Liver (tissue), 8 donors: ENCODE measurements at regions not wholly inside any gene's neighbourhood (a gene's known extent, or its start where the extent isn't known, plus 50 kb on each side); places are given as distances from the start of the nearest gene placed in this dataset.

Experiments
- DNase-seq: peaks from one replicate; pipeline ENCODE4 v3.0.0-alpha.2; 2017; ENCODE audit warnings: low spot score
- H3K27ac ChIP-seq, 2 donors: one replicate each; pipeline ENCODE4 v1.7.0; 2013; ENCODE audit warnings: inconsistent platforms in 2 of 2, low read length in 2 of 2, control low read depth in 1 of 2, low read depth in 1 of 2, mild to moderate bottlenecking in 1 of 2
- H3K27me3 ChIP-seq, 4 donors: one replicate each; pipeline versions ENCODE4 v1.6.1 to v1.7.0; 2013; ENCODE audit warnings: low read length in 3 of 4, inconsistent platforms in 1 of 4, mild to moderate bottlenecking in 1 of 4, moderate library complexity in 1 of 4; ENCODE audit not compliant: control insufficient read depth in 4 of 4, insufficient read depth in 4 of 4
- H3K36me3 ChIP-seq, 4 donors: one replicate each; pipeline versions ENCODE4 v1.6.1 to v1.7.0; 2013; ENCODE audit warnings: low read length in 3 of 4, mild to moderate bottlenecking in 3 of 4, low read depth in 1 of 4, moderate library complexity in 1 of 4; ENCODE audit not compliant: control insufficient read depth in 4 of 4, insufficient read depth in 3 of 4
- H3K4me1 ChIP-seq, 4 donors: one replicate each; pipeline versions ENCODE4 v1.6.1 to v1.7.0; 2013; ENCODE audit warnings: low read length in 3 of 4, mild to moderate bottlenecking in 3 of 4, moderate library complexity in 1 of 4; ENCODE audit not compliant: control insufficient read depth in 4 of 4, insufficient read depth in 4 of 4
- H3K4me3 ChIP-seq, 3 donors: one replicate each; pipeline versions ENCODE4 v1.6.1 to v1.7.0; 2013; ENCODE audit warnings: low read length in 3 of 3, control low read depth in 1 of 3, low read depth in 1 of 3, mild to moderate bottlenecking in 1 of 3
- H3K9ac ChIP-seq, 2 donors: one replicate each; pipeline ENCODE4 v1.7.0; 2013; ENCODE audit warnings: low read length in 2 of 2, mild to moderate bottlenecking in 2 of 2, moderate library complexity in 2 of 2, control low read depth in 1 of 2, low read depth in 1 of 2
- H3K9me3 ChIP-seq, 4 donors: one replicate each; pipeline versions ENCODE4 v1.6.1 to v1.7.0; 2013; ENCODE audit warnings: low read length in 3 of 4; ENCODE audit not compliant: control insufficient read depth in 4 of 4
- EGR1 ChIP-seq, 2 donors: IDR thresholded peaks; 2 replicates each; pipeline ENCODE4 v1.6.1; 2016 to 2018; ENCODE audit warnings: antibody characterized with exemption in 2 of 2, low read depth in 2 of 2
- FOXA1 ChIP-seq: IDR thresholded peaks from 2 replicates; pipeline ENCODE4 v1.6.1; 2016; ENCODE audit warnings: antibody characterized with exemption
- FOXA2 ChIP-seq: IDR thresholded peaks from 2 replicates; pipeline ENCODE4 v1.6.1; 2016; ENCODE audit warnings: antibody characterized with exemption
- HNF4A ChIP-seq, 2 donors: conservative IDR thresholded peaks; 2 replicates each; pipeline ENCODE4 v1.6.1; 2016; ENCODE audit warnings: antibody characterized with exemption in 2 of 2, mild to moderate bottlenecking in 2 of 2
- HNF4G ChIP-seq: IDR thresholded peaks from 2 replicates; pipeline ENCODE4 v1.6.1; 2016; ENCODE audit warnings: antibody characterized with exemption
- JUND ChIP-seq, 2 donors: IDR thresholded peaks; 2 replicates each; pipeline ENCODE4 v1.6.1; 2016; ENCODE audit warnings: antibody characterized with exemption in 2 of 2
- NR2F2 ChIP-seq: IDR thresholded peaks from 2 replicates; pipeline ENCODE4 v1.6.1; 2016; ENCODE audit warnings: antibody characterized with exemption
- RAD21 ChIP-seq, 2 donors: IDR thresholded peaks; 2 replicates each; pipeline ENCODE4 v1.6.1; 2016; ENCODE audit warnings: antibody characterized with exemption in 2 of 2, mild to moderate bottlenecking in 2 of 2
- SP1 ChIP-seq: IDR thresholded peaks from 2 replicates; pipeline ENCODE4 v1.6.1; 2018; ENCODE audit warnings: antibody characterized with exemption, mild to moderate bottlenecking
- TAF1 ChIP-seq: conservative IDR thresholded peaks from 2 replicates; pipeline ENCODE4 v1.6.1; 2016; ENCODE audit warnings: antibody characterized with exemption, mild to moderate bottlenecking
- WGBS: extraction: QIAGEN DNeasy Blood & Tissue Kit; methylation state at CpG from one replicate; pipeline ENCODE4 v1.1.7; 2013; 5-methylcytosine and 5-hydroxymethylcytosine counted together
- TF ChIP-seq, protein P1 (sequence below): IDR thresholded peaks from 2 replicates; pipeline ENCODE4 v1.6.1; 2016; ENCODE audit warnings: antibody characterized with exemption, mild to moderate bottlenecking
- TF ChIP-seq, protein P2 (sequence below): fragments of 150-350 bp; IDR thresholded peaks from 2 replicates; pipeline ENCODE4 v1.5.1; 2017; ENCODE audit warnings: improper control_type of control experiment, low read depth, low read length; ENCODE audit not compliant: missing input control
- TF ChIP-seq, protein P3 (sequence below): IDR thresholded peaks from 2 replicates; pipeline ENCODE4 v1.6.1; 2016; ENCODE audit warnings: antibody characterized with exemption
- TF ChIP-seq, protein P4 (sequence below): IDR thresholded peaks from 2 replicates; pipeline ENCODE4 v1.6.1; 2016; ENCODE audit warnings: antibody characterized with exemption
- donor health status: healthy.
- donor health status: healthy.
- donor health status: healthy.
- donor health status: healthy.
- donor health status: healthy.

DNA sequence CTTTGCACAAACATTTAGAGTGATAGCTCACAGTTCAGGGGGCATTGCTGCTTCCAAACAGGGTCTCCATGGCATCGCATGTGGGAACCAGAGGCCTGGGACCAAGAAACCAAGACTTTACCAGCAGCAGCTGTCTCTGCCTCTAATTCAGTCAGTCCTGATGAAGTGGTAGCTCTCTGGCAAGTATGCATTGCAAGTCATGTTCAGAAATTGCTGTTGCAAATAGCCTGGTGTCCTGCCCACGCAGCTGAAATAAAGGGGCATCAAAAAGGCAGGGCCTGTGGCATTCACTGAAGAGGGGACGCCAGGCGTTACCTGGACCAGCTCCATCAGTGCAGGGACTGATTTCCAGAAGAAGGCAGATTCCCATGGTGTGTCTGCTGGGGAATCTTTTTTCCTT, 121.3 kb downstream of the CD47 start (continued):
- TF ChIP-seq HNF4A (conservative IDR thresholded peaks at IDR 0.05) (no peak), EGR1 (IDR thresholded peaks at IDR 0.05; ENCODE audit: low read depth in 2 of 2) (no peak), RAD21 (IDR thresholded peaks at IDR 0.05) (no peak), FOXA1 (no peak), SP1 (no peak)
- TF ChIP-seq, protein P1, sequence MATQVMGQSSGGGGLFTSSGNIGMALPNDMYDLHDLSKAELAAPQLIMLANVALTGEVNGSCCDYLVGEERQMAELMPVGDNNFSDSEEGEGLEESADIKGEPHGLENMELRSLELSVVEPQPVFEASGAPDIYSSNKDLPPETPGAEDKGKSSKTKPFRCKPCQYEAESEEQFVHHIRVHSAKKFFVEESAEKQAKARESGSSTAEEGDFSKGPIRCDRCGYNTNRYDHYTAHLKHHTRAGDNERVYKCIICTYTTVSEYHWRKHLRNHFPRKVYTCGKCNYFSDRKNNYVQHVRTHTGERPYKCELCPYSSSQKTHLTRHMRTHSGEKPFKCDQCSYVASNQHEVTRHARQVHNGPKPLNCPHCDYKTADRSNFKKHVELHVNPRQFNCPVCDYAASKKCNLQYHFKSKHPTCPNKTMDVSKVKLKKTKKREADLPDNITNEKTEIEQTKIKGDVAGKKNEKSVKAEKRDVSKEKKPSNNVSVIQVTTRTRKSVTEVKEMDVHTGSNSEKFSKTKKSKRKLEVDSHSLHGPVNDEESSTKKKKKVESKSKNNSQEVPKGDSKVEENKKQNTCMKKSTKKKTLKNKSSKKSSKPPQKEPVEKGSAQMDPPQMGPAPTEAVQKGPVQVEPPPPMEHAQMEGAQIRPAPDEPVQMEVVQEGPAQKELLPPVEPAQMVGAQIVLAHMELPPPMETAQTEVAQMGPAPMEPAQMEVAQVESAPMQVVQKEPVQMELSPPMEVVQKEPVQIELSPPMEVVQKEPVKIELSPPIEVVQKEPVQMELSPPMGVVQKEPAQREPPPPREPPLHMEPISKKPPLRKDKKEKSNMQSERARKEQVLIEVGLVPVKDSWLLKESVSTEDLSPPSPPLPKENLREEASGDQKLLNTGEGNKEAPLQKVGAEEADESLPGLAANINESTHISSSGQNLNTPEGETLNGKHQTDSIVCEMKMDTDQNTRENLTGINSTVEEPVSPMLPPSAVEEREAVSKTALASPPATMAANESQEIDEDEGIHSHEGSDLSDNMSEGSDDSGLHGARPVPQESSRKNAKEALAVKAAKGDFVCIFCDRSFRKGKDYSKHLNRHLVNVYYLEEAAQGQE = no peak

DNA sequence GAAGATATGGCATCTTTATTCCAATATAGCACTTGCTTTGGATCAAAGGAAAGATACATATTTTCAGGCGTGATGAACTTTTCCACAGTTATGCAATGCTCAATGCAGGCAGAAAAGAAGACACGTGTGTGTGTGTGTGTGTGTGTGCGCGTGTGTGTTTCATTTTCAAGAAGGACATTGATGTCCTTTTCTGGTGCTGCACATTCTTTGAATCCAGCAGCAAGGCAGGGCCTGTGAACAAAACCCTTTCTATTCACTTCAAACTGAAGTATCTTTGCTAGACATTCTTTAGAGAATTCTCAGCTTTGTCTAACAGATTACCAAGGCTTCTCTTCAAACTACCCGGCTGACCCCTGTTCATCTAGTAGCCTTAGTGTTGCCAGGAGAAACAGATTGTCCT, 124.6 kb downstream of the CD47 start:
- no peak for DNase-seq
- Histone ChIP-seq H3K4me1 (no peaks in the 10 kb centered on the region), H3K27me3 (no peaks in the 10 kb centered on the region), H3K9me3 (no peaks in the 10 kb centered on the region), H3K4me3 (no peak overlapping the region), H3K9ac (no peak overlapping the region), H3K36me3 (no peaks in the 10 kb centered on the region), H3K27ac (no peak overlapping the region)
- TF ChIP-seq, protein P2, sequence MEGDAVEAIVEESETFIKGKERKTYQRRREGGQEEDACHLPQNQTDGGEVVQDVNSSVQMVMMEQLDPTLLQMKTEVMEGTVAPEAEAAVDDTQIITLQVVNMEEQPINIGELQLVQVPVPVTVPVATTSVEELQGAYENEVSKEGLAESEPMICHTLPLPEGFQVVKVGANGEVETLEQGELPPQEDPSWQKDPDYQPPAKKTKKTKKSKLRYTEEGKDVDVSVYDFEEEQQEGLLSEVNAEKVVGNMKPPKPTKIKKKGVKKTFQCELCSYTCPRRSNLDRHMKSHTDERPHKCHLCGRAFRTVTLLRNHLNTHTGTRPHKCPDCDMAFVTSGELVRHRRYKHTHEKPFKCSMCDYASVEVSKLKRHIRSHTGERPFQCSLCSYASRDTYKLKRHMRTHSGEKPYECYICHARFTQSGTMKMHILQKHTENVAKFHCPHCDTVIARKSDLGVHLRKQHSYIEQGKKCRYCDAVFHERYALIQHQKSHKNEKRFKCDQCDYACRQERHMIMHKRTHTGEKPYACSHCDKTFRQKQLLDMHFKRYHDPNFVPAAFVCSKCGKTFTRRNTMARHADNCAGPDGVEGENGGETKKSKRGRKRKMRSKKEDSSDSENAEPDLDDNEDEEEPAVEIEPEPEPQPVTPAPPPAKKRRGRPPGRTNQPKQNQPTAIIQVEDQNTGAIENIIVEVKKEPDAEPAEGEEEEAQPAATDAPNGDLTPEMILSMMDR = no peak
- TF ChIP-seq RAD21 (IDR thresholded peaks at IDR 0.05) (no peak), FOXA1 (no peak), JUND (IDR thresholded peaks at IDR 0.05) (no peak), NR2F2 (no peak), HNF4A (conservative IDR thresholded peaks at IDR 0.05) (no peak), SP1 (no peak), FOXA2 (no peak)
- TF ChIP-seq, protein P3, sequence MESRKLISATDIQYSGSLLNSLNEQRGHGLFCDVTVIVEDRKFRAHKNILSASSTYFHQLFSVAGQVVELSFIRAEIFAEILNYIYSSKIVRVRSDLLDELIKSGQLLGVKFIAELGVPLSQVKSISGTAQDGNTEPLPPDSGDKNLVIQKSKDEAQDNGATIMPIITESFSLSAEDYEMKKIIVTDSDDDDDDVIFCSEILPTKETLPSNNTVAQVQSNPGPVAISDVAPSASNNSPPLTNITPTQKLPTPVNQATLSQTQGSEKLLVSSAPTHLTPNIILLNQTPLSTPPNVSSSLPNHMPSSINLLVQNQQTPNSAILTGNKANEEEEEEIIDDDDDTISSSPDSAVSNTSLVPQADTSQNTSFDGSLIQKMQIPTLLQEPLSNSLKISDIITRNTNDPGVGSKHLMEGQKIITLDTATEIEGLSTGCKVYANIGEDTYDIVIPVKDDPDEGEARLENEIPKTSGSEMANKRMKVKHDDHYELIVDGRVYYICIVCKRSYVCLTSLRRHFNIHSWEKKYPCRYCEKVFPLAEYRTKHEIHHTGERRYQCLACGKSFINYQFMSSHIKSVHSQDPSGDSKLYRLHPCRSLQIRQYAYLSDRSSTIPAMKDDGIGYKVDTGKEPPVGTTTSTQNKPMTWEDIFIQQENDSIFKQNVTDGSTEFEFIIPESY = no peak
- TF ChIP-seq, protein P4, sequence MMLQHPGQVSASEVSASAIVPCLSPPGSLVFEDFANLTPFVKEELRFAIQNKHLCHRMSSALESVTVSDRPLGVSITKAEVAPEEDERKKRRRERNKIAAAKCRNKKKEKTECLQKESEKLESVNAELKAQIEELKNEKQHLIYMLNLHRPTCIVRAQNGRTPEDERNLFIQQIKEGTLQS = no peak
- WGBS = 88% methylated on average over 5 of the region's 5 CpGs

DNA sequence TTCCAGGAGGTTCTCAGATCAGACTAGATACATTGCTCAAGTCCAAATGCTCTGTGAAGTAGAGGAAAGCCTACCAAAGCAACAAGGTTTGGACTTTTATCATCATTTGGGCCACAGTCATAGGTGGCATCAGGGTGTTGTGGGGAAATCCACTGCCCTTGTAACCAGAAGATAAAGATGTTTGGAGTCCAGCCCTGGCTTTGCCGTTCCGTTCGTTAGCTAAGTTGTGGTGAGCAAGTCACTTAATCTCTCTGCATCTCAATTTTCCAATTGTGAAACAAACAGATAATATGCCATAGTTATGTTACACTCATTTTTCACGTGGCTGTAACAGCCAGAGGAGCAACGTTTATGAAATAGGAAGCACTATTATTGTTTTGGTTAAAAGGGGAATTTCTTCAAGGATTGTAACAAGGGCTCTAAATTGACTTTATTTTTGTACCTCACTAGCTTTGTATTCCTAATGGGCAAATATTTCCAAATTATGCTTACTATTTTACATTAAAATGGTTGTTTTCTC, 125.6 kb downstream of the CD47 start:
- no peak overlapping the region for H3K27ac ChIP-seq
- no peaks in the 10 kb centered on the region for H3K36me3 ChIP-seq
- no peak overlapping the region for H3K9ac ChIP-seq
- no peak for DNase-seq
- 58% methylated on average over 5 of the region's 5 CpGs for WGBS
- no peaks in the 10 kb centered on the region for H3K9me3 ChIP-seq
- H3K4me3 ChIP-seq = no peak overlapping the region
- H3K4me1 ChIP-seq = no peaks in the 10 kb centered on the region
- no peaks in the 10 kb centered on the region for H3K27me3 ChIP-seq
- TF ChIP-seq, protein P3 = no peak
- TF ChIP-seq TAF1 (no peak), EGR1 (IDR thresholded peaks at IDR 0.05; ENCODE audit: low read depth in 2 of 2) (no peak), JUND (IDR thresholded peaks at IDR 0.05) (no peak), HNF4G (no peak), RAD21 (IDR thresholded peaks at IDR 0.05) (no peak)
- TF ChIP-seq, protein P1 = no peak
